Pancreas (tissue), 10 donors: ENCODE measurements at regions not wholly inside any gene's neighbourhood (a gene's known extent, or its start where the extent isn't known, plus 50 kb on each side); places are given as distances from the start of the nearest gene placed in this dataset.

Experiments used
- ATAC-seq, 4 donors: fragments of 200-7000 bp; cut with Tn5 transposase; one replicate each; pipeline versions ENCODE4 v1.8.0 to v1.9.1; 2020; ENCODE audit warnings: mild to moderate bottlenecking in 4 of 4, moderate library complexity in 4 of 4
- DNase-seq, 6 donors: peaks; one replicate each; pipeline ENCODE4 v3.0.0-alpha.2; 2020
- FAIRE-seq: peaks from 2 replicates; lab custom pipeline; 2012; peaks lifted over from hg19 to GRCh38; lab: Jason Lieb, UNC
- H3K27ac ChIP-seq, 4 donors: fragments of 200-600 bp; sonication (generic); 1 replicate in 3 of 4; 2 replicates in 1 of 4; pipeline versions ENCODE4 v1.5.0 to v1.8.0; 2020
- H3K27me3 ChIP-seq, 4 donors: fragments of 200-600 bp; one replicate each; pipeline ENCODE4 v1.8.0; 2021
- H3K36me3 ChIP-seq, 3 donors: fragments of 200-600 bp; sonication (generic) in 1 of 3; one replicate each; pipeline versions ENCODE4 v1.5.0 to v1.8.0; 2020 to 2021
- H3K4me1 ChIP-seq, 3 donors: fragments of 200-600 bp; one replicate each; pipeline ENCODE4 v1.8.0; 2021
- H3K4me3 ChIP-seq, 4 donors: fragments of 200-600 bp; sonication (generic) in 2 of 4; one replicate each; pipeline versions ENCODE4 v1.5.0 to v1.8.0; 2020 to 2021
- H3K9me3 ChIP-seq, 4 donors: fragments of 200-600 bp; one replicate each; pipeline ENCODE4 v1.8.0; 2021
- CTCF ChIP-seq, 4 donors: fragments of 200-600 bp; sonication (generic) in 3 of 4; IDR thresholded peaks; one replicate each; pipeline versions ENCODE4 v1.5.0 to v1.8.0; 2021; ENCODE audit warnings: antibody characterized with exemption in 4 of 4
- WGBS, 2 donors: extraction: QIAGEN DNeasy Blood & Tissue Kit; methylation state at CpG; one replicate each; pipeline ENCODE4 v1.1.7; 2013; 5-methylcytosine and 5-hydroxymethylcytosine counted together
- intact Hi-C, 3 donors: fragments of 100-400 bp; cut with DNase I; formaldehyde crosslinking; loops; one replicate each; pipeline versions ENCODE4 v1.11.1 to v1.14.2; 2022
- donor health status: healthy with polysubstance abuse.
- donor health status: DM: no; HTN: no; CAD: no; lungs with moderate emphysema.
- donor health status: DM: no; HTN: no; CAD: no.
- donor health status: control.
- donor health status: control.
- donor health status: Bipolar disorder and iron deficiency.
- donor health status: DM: yes; HTN: yes; CAD: no.
- donor health status: DM: no; HTN: no; CAD: no.
- donor health status: DM: no; HTN: no; CAD: no.
- donor health status: DM: yes; HTN: yes; CAD: no.

GRCh38 chr6:15800841-15801617, 138.2 kb upstream of the DTNBP1 start:
- Histone ChIP-seq H3K27ac (no peak overlapping the region), H3K4me3 (no peak overlapping the region), H3K36me3 (no peaks in the 10 kb centered on the region), H3K4me1 (no peaks in the 10 kb centered on the region), H3K9me3 (no peaks in the 10 kb centered on the region), H3K27me3 (no peaks in the 10 kb centered on the region)
- no peak for ATAC-seq
- FAIRE-seq = no peak
- intact Hi-C loops = no loop called here
- WGBS, 2 donors = 91 to 95% methylated on average over 11 of the region's 11 CpGs
- DNase-seq = no peak
- TF ChIP-seq CTCF (IDR thresholded peaks at IDR 0.05) = no peak

GRCh38 chr6:15798533-15799255, 135.9 kb upstream of the DTNBP1 start:
- no peaks in the 10 kb centered on the region for H3K9me3 ChIP-seq
- H3K4me3 ChIP-seq = no peak overlapping the region
- no peaks in the 10 kb centered on the region for H3K4me1 ChIP-seq
- intact Hi-C loops = no loop called here
- ATAC-seq (no peak), FAIRE-seq (no peak), DNase-seq (no peak)
- 82 to 89% methylated on average over 2 of the region's 2 CpGs for WGBS, 2 donors
- H3K36me3 ChIP-seq = no peaks in the 10 kb centered on the region
- no peak for TF ChIP-seq CTCF (IDR thresholded peaks at IDR 0.05)
- no peaks in the 10 kb centered on the region for H3K27me3 ChIP-seq
- no peak overlapping the region for H3K27ac ChIP-seq

- intact Hi-C loops = no loop called here
- Histone ChIP-seq H3K36me3 (no peaks in the 10 kb centered on the region), H3K27ac (no peak overlapping the region), H3K27me3 (no peaks in the 10 kb centered on the region), H3K4me3 (no peak overlapping the region), H3K4me1 (peaks cover 0 to 2% (median 1%) of the 10 kb centered on the region in 3 donors), H3K9me3 (no peaks in the 10 kb centered on the region)
- ATAC-seq (no peak), FAIRE-seq (no peak), DNase-seq (no peak)
- TF ChIP-seq CTCF (IDR thresholded peaks at IDR 0.05) = no peak
- 91 to 93% methylated on average over 5 of the region's 5 CpGs for WGBS, 2 donors
These were observed 134.0 kb upstream of the DTNBP1 start for GRCh38 chr6:15796844-15797243.

- WGBS, 2 donors = 83 to 91% methylated on average over 7 of the region's 7 CpGs
- no peak overlapping the region for H3K27ac ChIP-seq
- peaks cover 4 to 7% (median 5%) of the 10 kb centered on the region in 3 donors for H3K4me1 ChIP-seq
- no peak for FAIRE-seq
- no peaks in the 10 kb centered on the region for H3K9me3 ChIP-seq
- H3K4me3 ChIP-seq = no peak overlapping the region
- no peak for ATAC-seq
- no peaks in the 10 kb centered on the region for H3K27me3 ChIP-seq
- no peak for DNase-seq
- no peak for TF ChIP-seq CTCF (IDR thresholded peaks at IDR 0.05)
- intact Hi-C loops = no loop called here
- H3K36me3 ChIP-seq = no peaks in the 10 kb centered on the region
These were observed 133.4 kb upstream of the DTNBP1 start for GRCh38 chr6:15796130-15796771.
